DOHH2 (cell line): ENCODE measurements at regions not wholly inside any gene's neighbourhood (a gene's known extent, or its start where the extent isn't known, plus 50 kb on each side); places are given as distances from the start of the nearest gene placed in this dataset.

Experiments used
- EZH2phosphoT487 ChIP-seq: fragments of 200-600 bp; sonication (generic); IDR thresholded peaks from 2 replicates; pipeline ENCODE4 v1.6.1; 2017; ENCODE audit warnings: borderline replicate concordance, mild to moderate bottlenecking, antibody characterized with exemption, low read length, moderate library complexity, mixed read lengths
- TF ChIP-seq, protein P1 (sequence below): fragments of 200-600 bp; sonication (generic); IDR thresholded peaks from one replicate; pipeline ENCODE4 v1.5.1; 2014; ENCODE audit warnings: antibody characterized with exemption, mild to moderate bottlenecking, low read depth, low read length; ENCODE audit not compliant: poor library complexity, severe bottlenecking

DNA sequence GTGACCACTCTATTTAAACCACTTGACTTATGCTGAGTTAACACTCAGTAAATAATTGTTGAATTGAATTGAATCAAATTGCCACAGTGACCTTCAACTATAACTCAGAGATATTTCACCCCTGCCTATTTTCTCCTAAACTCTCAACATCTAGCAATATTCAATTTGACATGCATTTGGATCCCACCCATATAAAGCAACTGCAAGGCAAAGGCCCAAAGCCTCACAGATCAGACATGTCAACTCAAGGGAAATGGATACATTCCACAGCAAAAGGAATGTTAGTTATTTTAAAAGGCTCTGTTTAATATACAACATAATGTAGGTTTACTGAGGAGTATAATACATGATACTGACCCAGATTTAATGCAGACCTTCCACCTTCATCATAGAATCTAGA, 107.4 kb downstream of the KCTD12 start:
- TF ChIP-seq, protein P1, sequence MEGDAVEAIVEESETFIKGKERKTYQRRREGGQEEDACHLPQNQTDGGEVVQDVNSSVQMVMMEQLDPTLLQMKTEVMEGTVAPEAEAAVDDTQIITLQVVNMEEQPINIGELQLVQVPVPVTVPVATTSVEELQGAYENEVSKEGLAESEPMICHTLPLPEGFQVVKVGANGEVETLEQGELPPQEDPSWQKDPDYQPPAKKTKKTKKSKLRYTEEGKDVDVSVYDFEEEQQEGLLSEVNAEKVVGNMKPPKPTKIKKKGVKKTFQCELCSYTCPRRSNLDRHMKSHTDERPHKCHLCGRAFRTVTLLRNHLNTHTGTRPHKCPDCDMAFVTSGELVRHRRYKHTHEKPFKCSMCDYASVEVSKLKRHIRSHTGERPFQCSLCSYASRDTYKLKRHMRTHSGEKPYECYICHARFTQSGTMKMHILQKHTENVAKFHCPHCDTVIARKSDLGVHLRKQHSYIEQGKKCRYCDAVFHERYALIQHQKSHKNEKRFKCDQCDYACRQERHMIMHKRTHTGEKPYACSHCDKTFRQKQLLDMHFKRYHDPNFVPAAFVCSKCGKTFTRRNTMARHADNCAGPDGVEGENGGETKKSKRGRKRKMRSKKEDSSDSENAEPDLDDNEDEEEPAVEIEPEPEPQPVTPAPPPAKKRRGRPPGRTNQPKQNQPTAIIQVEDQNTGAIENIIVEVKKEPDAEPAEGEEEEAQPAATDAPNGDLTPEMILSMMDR: no peak
- no peak for TF ChIP-seq EZH2phosphoT487
